Peyer's patch (tissue), 4 donors: ENCODE measurements at regions not wholly inside any gene's neighbourhood (a gene's known extent, or its start where the extent isn't known, plus 50 kb on each side); places are given as distances from the start of the nearest gene placed in this dataset.

Source experiments
- DNase-seq, 3 donors: peaks; one replicate each; pipeline ENCODE4 v3.0.0-alpha.2; 2017 to 2019
- H3K27ac ChIP-seq, 4 donors: fragments of 200-600 bp; sonication (generic); one replicate each; pipeline ENCODE4 v1.5.1; 2016 to 2019
- H3K27me3 ChIP-seq, 2 donors: fragments of 200-600 bp; sonication (generic); one replicate each; pipeline ENCODE4 v1.5.1; 2019
- H3K36me3 ChIP-seq, 3 donors: fragments of 200-600 bp; sonication (generic); one replicate each; pipeline ENCODE4 v1.5.1; 2016 to 2019
- H3K4me1 ChIP-seq, 4 donors: fragments of 200-600 bp; sonication (generic); one replicate each; pipeline ENCODE4 v1.5.1; 2016 to 2019
- H3K4me3 ChIP-seq, 4 donors: fragments of 200-600 bp; sonication (generic); 1 replicate in 3 of 4; 2 replicates in 1 of 4; pipeline ENCODE4 v1.5.1; 2016 to 2019; ENCODE audit warnings: mild to moderate bottlenecking in 1 of 4
- H3K9me3 ChIP-seq, 4 donors: fragments of 200-600 bp; sonication (generic); one replicate each; pipeline ENCODE4 v1.5.1; 2016 to 2019; ENCODE audit warnings: mild to moderate bottlenecking in 1 of 4
- CTCF ChIP-seq, 6 experiments: fragments of 450-650 bp in 4 of 6; fragments of 200-600 bp in 2 of 6; sonication (generic) in 1 of 6; IDR thresholded peaks; one replicate each; pipeline ENCODE4 v1.5.1; 2017 to 2019; ENCODE audit warnings: antibody characterized with exemption in 6 of 6, mild to moderate bottlenecking in 3 of 6, moderate library complexity in 1 of 6
- POLR2A ChIP-seq, 2 donors: fragments of 450-650 bp; IDR thresholded peaks; one replicate each; pipeline ENCODE4 v1.5.1; 2017; ENCODE audit warnings: antibody characterized with exemption in 2 of 2, mild to moderate bottlenecking in 2 of 2, moderate library complexity in 2 of 2

DNA sequence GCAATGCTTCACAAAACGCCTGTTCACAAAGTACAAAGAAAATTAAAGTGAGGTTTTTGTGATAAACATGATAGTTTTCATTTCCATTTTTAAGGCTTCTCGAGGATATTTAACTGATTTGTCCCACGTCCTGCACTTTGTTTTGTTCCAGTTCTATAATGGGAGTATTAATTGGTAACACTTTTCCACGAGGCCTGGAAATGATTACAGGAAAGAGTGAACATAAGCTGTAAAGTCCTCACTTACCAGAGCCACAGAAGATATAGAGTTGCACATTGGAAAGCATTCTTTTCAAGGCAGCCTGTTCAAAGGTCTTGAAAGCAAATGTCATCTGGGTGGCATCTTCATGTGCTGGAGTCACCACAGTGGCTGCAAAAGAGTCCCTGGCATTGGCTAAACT, 1236.6 kb downstream of the BCL11B start:
- Histone ChIP-seq H3K27me3 (no peaks in the 10 kb centered on the region), H3K4me3 (no peak overlapping the region), H3K36me3 (no peaks in the 10 kb centered on the region), H3K9me3 (no peaks in the 10 kb centered on the region), H3K4me1 (no peaks in the 10 kb centered on the region), H3K27ac (no peak overlapping the region)
- no peak for DNase-seq
- TF ChIP-seq CTCF (IDR thresholded peaks at IDR 0.05) (no peak), POLR2A (IDR thresholded peaks at IDR 0.05) (no peak)

- TF ChIP-seq CTCF (IDR thresholded peaks at IDR 0.05) (no peak), POLR2A (IDR thresholded peaks at IDR 0.05) (no peak)
- Histone ChIP-seq H3K4me3 (no peak overlapping the region), H3K9me3 (no peaks in the 10 kb centered on the region), H3K36me3 (no peaks in the 10 kb centered on the region), H3K27ac (no peak overlapping the region), H3K4me1 (no peaks in the 10 kb centered on the region), H3K27me3 (no peaks in the 10 kb centered on the region)
- DNase-seq, result no peak
Measured at GRCh38 chr14:98037831-98038230, 1234.2 kb downstream of the BCL11B start.

GRCh38 chr14:98056946-98057345, 1215.1 kb downstream of the BCL11B start:
- DNase-seq, result no peak
- Histone ChIP-seq H3K4me1 (no peaks in the 10 kb centered on the region), H3K27ac (no peak overlapping the region), H3K27me3 (no peaks in the 10 kb centered on the region), H3K9me3 (no peaks in the 10 kb centered on the region), H3K36me3 (no peaks in the 10 kb centered on the region), H3K4me3 (no peak overlapping the region)
- TF ChIP-seq CTCF (IDR thresholded peaks at IDR 0.05) (no peak), POLR2A (IDR thresholded peaks at IDR 0.05) (no peak)

DNA sequence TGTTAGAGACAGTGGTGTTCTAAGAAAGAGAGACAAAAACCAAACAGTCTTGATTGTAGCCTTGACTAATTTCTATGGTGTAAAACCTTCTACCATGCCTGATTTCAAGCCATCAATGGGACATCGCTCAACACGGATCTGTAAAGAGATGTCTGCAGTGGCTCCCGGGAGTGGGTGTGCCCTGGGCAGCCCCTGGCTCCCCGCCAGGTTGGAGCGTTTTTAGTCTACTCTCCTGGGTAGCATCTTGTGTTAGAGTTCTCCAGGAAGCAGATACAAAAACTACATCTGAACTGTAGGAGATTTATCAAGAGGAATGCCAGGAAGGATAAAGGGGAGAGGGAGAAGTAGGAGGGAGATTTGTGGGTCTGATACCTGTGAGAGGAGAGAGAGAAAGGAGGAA, 1212.9 kb downstream of the BCL11B start:
- H3K27ac ChIP-seq, result no peak overlapping the region
- TF ChIP-seq CTCF (IDR thresholded peaks at IDR 0.05) (no peak), POLR2A (IDR thresholded peaks at IDR 0.05) (no peak)
- no peaks in the 10 kb centered on the region for H3K9me3 ChIP-seq
- H3K36me3 ChIP-seq, result no peaks in the 10 kb centered on the region
- H3K4me3 ChIP-seq, result no peak overlapping the region
- no peaks in the 10 kb centered on the region for H3K27me3 ChIP-seq
- H3K4me1 ChIP-seq, result no peaks in the 10 kb centered on the region
- DNase-seq, result no peak

DNA sequence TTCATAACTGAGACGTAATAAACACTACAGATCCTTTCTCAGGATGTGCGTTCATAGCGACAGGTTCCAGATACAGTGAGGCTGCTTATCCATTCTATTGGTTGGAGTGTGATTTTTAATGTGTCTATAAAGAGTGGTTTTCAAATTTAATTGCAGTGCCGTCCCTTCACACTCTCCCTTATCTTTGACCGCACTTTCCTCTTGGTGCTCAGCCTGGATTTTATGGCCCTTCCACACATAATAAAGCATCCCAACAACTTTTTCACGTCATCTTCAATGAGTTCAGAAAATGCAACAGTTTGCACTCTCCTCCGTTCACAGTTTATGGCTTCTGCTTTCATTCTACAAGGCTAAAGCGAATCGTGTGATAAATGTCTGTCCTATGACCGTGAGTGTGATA, 1209.9 kb downstream of the BCL11B start:
- DNase-seq, result no peak

More for the DNA sequence above, 1209.9 kb downstream of the BCL11B start:
- Histone ChIP-seq H3K27ac (no peak overlapping the region), H3K27me3 (no peaks in the 10 kb centered on the region), H3K9me3 (no peaks in the 10 kb centered on the region), H3K4me3 (no peak overlapping the region), H3K36me3 (no peaks in the 10 kb centered on the region), H3K4me1 (no peaks in the 10 kb centered on the region)
- TF ChIP-seq POLR2A (IDR thresholded peaks at IDR 0.05) (no peak), CTCF (IDR thresholded peaks at IDR 0.05) (no peak)
